Mesodermal cell (in vitro differentiated cells): ENCODE measurements at regions not wholly inside any gene's neighbourhood (a gene's known extent, or its start where the extent isn't known, plus 50 kb on each side); places are given as distances from the start of the nearest gene placed in this dataset.

Experiments
- H3K27ac ChIP-seq: 2 replicates; pipeline ENCODE4 v1.7.0; 2013; ENCODE audit warnings: mild to moderate bottlenecking, low read depth, low read length, moderate library complexity; ENCODE audit not compliant: severe bottlenecking
- H3K36me3 ChIP-seq: 2 replicates; pipeline ENCODE4 v1.7.1; 2013; ENCODE audit warnings: mild to moderate bottlenecking, low read length, moderate library complexity; ENCODE audit not compliant: control insufficient read depth, insufficient read depth
- H3K4me1 ChIP-seq: one replicate; pipeline ENCODE4 v1.7.1; 2013; ENCODE audit warnings: mild to moderate bottlenecking, low read length; ENCODE audit not compliant: insufficient read depth, control insufficient read depth, poor library complexity, severe bottlenecking
- H3K4me3 ChIP-seq: 2 replicates; pipeline ENCODE4 v1.7.0; 2013; ENCODE audit warnings: low read length, control low read depth, mild to moderate bottlenecking; ENCODE audit not compliant: insufficient read depth, poor library complexity, severe bottlenecking; ENCODE audit errors: extremely low read depth
- H3K9me3 ChIP-seq: 2 replicates; pipeline ENCODE4 v1.7.1; 2013; ENCODE audit warnings: mild to moderate bottlenecking, low read length, moderate library complexity; ENCODE audit not compliant: control insufficient read depth
- WGBS, 2 experiments: methylation state at CpG; one replicate each; pipeline ENCODE4 v1.1.5; 2013; ENCODE audit warnings: missing lambda C conversion rate in 2 of 2; ENCODE audit not compliant: insufficient coverage in 2 of 2; 5-methylcytosine and 5-hydroxymethylcytosine counted together

- no peak overlapping the region for H3K27ac ChIP-seq
- no peaks in the 10 kb centered on the region for H3K9me3 ChIP-seq
- H3K36me3 ChIP-seq, result no peaks in the 10 kb centered on the region
- H3K4me3 ChIP-seq, result no peak overlapping the region
- peaks cover 2% of the 10 kb centered on the region for H3K4me1 ChIP-seq
- WGBS, 2 experiments, result no CpG with 5 or more reads among the region's 3 CpGs
These were observed 403.9 kb upstream of the RPS6KA3 start for GRCh38 chrX:20670611-20671010.

DNA sequence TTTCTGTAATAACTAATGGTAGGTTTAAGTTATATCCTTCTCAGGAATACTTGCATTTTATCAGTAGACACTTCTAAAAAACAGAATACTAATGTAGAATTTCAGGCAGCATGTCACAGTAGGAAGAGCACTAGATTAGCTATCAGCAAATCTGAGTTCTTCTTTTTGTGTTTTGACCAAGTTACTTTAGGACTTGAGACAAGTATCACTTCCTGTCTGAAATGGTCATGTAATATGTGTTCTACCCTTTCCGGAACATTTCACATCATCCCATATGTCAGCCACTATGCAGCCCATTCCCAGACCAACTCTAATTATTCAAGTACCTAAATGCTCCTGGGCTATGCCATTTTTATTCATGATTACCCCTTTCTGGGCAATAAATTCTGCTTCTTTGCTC lies 401.8 kb upstream of the RPS6KA3 start:
- Histone ChIP-seq H3K4me3 (no peak overlapping the region), H3K36me3 (no peaks in the 10 kb centered on the region), H3K4me1 (peaks cover 2% of the 10 kb centered on the region), H3K27ac (no peak overlapping the region), H3K9me3 (no peaks in the 10 kb centered on the region)
- no CpG with 5 or more reads among the region's 1 CpG for WGBS, 2 experiments

GRCh38 chrX:20666331-20666730 lies 399.6 kb upstream of the RPS6KA3 start:
- Histone ChIP-seq H3K27ac (peak overlapping the region; percentile 29), H3K4me3 (no peak overlapping the region), H3K9me3 (no peaks in the 10 kb centered on the region), H3K36me3 (no peaks in the 10 kb centered on the region), H3K4me1 (no peaks in the 10 kb centered on the region)
- WGBS, 2 experiments, result 60 to 80% methylated on average over 1 to 2 of the region's 3 CpGs

DNA sequence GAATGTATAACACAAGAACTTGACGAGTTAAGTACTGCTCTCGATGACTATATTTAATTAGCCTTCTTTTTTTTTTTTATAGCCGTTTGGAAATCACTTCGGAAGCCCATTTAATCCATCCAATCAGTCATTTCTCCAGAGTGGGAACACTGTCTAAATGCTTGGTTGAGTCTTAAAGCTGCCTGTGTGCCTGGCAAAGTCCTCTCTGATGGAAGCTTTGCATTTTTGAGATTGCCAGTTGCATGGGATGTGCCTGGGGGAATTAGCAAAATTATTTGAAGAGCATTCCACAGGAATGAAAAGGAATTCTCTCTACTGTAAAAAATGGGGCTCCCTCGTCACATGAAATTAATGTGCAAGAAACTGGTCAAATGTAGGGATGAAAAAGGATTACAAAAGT lies 398.8 kb upstream of the RPS6KA3 start:
- Histone ChIP-seq H3K27ac (peak overlapping the region; percentile 64), H3K36me3 (no peaks in the 10 kb centered on the region), H3K9me3 (no peaks in the 10 kb centered on the region), H3K4me3 (no peak overlapping the region), H3K4me1 (no peaks in the 10 kb centered on the region)
- no CpG with 5 or more reads among the region's 5 CpGs for WGBS, 2 experiments

GRCh38 chrX:20664774-20665173 lies 398.1 kb upstream of the RPS6KA3 start:
- no peak overlapping the region for H3K4me3 ChIP-seq
- H3K27ac ChIP-seq, result peak overlapping the region; percentile 64
- H3K9me3 ChIP-seq, result no peaks in the 10 kb centered on the region
- H3K4me1 ChIP-seq, result no peaks in the 10 kb centered on the region
- WGBS, 2 experiments, result no CpG with 5 or more reads among the region's 3 CpGs
- H3K36me3 ChIP-seq, result no peaks in the 10 kb centered on the region

DNA sequence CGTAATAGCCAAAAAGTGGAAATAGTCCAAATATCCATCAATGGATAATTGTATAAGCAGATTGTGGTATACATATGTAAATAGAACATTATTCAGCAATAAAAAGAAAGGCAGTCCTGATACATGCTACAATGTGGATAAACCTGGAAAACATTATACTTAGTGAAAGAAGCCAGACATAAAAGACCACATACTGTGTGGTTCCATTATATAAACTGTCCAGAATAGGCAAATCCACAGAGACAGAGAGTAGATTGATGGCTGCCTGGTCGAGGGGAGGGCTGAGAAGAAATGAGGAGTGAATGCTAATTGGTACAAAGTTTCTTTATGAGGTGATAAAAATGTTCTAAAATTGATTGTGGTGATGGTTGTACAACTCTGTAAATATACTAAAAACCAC lies 397.4 kb upstream of the RPS6KA3 start:
- no peak overlapping the region for H3K27ac ChIP-seq
- WGBS, 2 experiments, result no CpG with 5 or more reads among the region's 2 CpGs
- no peaks in the 10 kb centered on the region for H3K4me1 ChIP-seq
- H3K4me3 ChIP-seq, result no peak overlapping the region
- no peaks in the 10 kb centered on the region for H3K9me3 ChIP-seq
- H3K36me3 ChIP-seq, result no peaks in the 10 kb centered on the region

GRCh38 chrX:20663336-20663735 lies 396.6 kb upstream of the RPS6KA3 start:
- Histone ChIP-seq H3K4me3 (no peak overlapping the region), H3K4me1 (no peaks in the 10 kb centered on the region), H3K9me3 (no peaks in the 10 kb centered on the region), H3K36me3 (no peaks in the 10 kb centered on the region), H3K27ac (no peak overlapping the region)
- WGBS, 2 experiments, result no CpG with 5 or more reads among the region's 2 CpGs

DNA sequence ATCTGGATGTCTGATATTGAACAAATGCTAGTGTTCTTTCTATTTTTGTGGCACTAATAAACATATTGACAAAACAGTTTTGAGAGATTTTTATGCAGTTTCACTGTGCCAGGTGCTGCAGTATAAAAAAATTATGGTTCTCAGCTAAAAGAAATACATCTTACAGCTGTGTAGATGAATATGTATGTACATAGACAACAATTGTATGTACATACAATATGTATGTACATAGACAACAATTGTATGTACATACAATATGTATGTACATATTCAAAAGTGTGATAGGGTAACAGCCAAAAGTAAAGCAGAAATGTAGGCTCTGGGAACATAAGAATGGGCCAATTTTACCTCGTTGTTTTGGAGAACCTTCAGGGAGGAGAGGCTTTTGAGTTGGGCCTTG lies 390.0 kb upstream of the RPS6KA3 start:
- Histone ChIP-seq H3K4me1 (no peaks in the 10 kb centered on the region), H3K27ac (no peak overlapping the region), H3K4me3 (no peak overlapping the region), H3K36me3 (no peaks in the 10 kb centered on the region), H3K9me3 (no peaks in the 10 kb centered on the region)
- WGBS, 2 experiments, result 80 to 100% methylated on average over 1 of the region's 1 CpG

- H3K4me1 ChIP-seq, result no peaks in the 10 kb centered on the region
- no peaks in the 10 kb centered on the region for H3K36me3 ChIP-seq
- no peak overlapping the region for H3K4me3 ChIP-seq
- no peaks in the 10 kb centered on the region for H3K9me3 ChIP-seq
- WGBS, 2 experiments, result 83% methylated on average over 1 of the region's 1 CpG; no CpG with 5 or more reads in 1 of the 2 experiments
- H3K27ac ChIP-seq, result no peak overlapping the region
These were observed 387.9 kb upstream of the RPS6KA3 start for GRCh38 chrX:20654596-20655106.

DNA sequence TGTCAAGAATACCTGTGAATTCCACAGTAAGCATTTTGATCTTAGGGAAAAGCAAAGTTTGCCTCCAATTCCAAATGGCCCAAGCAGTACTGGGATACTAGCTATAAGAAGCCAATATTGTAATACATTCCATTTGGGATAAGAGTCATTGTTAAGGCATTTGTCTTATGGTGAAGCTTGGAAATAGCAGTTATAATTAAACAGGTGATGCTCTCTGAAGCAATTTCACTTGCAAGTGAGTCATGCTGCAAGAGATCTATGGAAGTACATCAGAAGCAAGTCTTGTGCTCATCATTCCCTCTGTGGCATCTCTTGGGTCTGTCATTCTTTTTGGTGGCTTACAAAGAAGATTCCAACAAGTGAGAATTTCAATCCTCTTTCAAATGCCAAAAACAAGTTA lies 386.4 kb upstream of the RPS6KA3 start:
- Histone ChIP-seq H3K9me3 (no peaks in the 10 kb centered on the region), H3K4me1 (no peaks in the 10 kb centered on the region), H3K4me3 (no peak overlapping the region), H3K27ac (no peak overlapping the region), H3K36me3 (no peaks in the 10 kb centered on the region)

DNA sequence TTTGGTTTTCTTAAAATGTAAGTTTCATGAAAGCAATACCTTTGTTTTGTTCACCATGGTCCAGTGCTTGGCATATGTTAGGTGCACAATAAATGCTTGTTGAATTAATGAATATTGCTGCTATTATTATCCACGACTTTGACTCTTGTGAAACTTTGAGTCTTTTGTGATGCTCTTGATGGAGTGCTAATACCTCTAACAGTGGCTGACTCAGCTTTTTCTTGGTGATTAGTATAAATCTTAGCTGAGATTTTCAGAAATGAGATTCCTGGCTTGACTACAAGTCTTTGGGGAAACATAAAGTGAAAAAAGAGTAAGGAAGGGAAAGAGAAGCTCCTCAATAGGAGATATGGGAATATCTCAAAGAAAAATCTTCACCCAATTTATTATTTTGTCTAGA lies 375.2 kb upstream of the RPS6KA3 start:
- H3K4me3 ChIP-seq, result no peak overlapping the region
- H3K9me3 ChIP-seq, result no peaks in the 10 kb centered on the region
- no CpG with 5 or more reads among the region's 1 CpG for WGBS, 2 experiments
- no peaks in the 10 kb centered on the region for H3K36me3 ChIP-seq
- H3K27ac ChIP-seq, result no peak overlapping the region
- no peaks in the 10 kb centered on the region for H3K4me1 ChIP-seq
